ENCODE measurements at regions not wholly inside any gene's neighbourhood (a gene's known extent, or its start where the extent isn't known, plus 50 kb on each side); places are given as distances from the start of the nearest gene placed in this dataset.

GRCh38 chr6:139600343-139600742, 225.9 kb upstream of the CITED2 start:
- DNase-seq (no peak), ATAC-seq (no peak)
- Mint-ChIP-seq H3K36me3 (ENCODE audit: low read depth) (no peaks in the 10 kb centered on the region), H3K9me3 (ENCODE audit: insufficient read depth) (no peaks in the 10 kb centered on the region), H3K27ac (no peak overlapping the region), H3K4me1 (ENCODE audit: low read depth) (peaks cover 3% of the 10 kb centered on the region), H3K27me3 (ENCODE audit: low read depth) (no peaks in the 10 kb centered on the region), H3K4me3 (no peak overlapping the region)
- ChIA-PET POLR2A (no interaction called here), CTCF (no interaction called here)

- no peaks in the 10 kb centered on the region for H3K27me3 Mint-ChIP-seq (ENCODE audit: low read depth)
- ChIA-PET POLR2A (no interaction called here), CTCF (no interaction called here)
- no peak overlapping the region for H3K27ac Mint-ChIP-seq
- ATAC-seq (no peak), DNase-seq (no peak)
- H3K36me3 Mint-ChIP-seq (ENCODE audit: low read depth) = no peaks in the 10 kb centered on the region
- no peaks in the 10 kb centered on the region for H3K9me3 Mint-ChIP-seq (ENCODE audit: insufficient read depth)
- no peak overlapping the region for H3K4me3 Mint-ChIP-seq
- peaks cover 3% of the 10 kb centered on the region for H3K4me1 Mint-ChIP-seq (ENCODE audit: low read depth)
These were observed 223.6 kb upstream of the CITED2 start for GRCh38 chr6:139597771-139598755.

DNA sequence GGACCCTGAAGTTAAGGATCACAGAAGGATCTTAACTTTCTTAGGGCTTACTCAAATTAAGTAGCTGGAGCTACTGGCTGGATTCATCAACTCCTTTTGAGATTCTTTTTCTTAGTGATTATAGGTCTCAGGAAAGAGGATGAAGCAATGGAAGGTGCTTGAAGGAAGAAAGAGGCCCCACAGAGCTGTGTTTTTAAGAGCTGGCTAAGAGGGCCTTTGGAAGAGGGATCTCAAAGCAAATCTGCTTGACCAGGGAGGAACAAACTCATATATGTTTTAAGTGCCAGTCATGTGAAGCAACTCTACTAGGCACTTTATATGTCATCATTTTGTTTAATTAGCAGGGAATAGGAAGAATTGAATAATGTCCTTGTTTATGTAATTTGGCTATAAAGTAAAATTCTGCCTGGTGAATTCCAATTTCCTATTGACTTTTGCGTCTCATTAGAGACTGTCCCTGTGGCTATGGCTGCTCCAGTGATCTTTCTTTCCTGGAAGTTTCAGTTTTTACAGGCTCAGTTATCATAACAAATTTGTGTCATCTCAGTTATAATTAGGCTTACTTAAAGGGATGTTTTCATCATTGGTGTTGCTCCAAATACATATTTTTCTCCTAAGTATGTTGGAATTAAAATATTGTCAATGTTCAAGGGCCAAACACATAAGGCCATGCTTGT, 222.8 kb upstream of the CITED2 start:
- CTCF ChIA-PET = no interaction called here
- no peak for ATAC-seq
- no peak for DNase-seq
- H3K36me3 Mint-ChIP-seq (ENCODE audit: low read depth) = no peaks in the 10 kb centered on the region
- no peak overlapping the region for H3K4me3 Mint-ChIP-seq
- H3K27ac Mint-ChIP-seq = no peak overlapping the region
- H3K4me1 Mint-ChIP-seq (ENCODE audit: low read depth) = peaks cover 3% of the 10 kb centered on the region
- POLR2A ChIA-PET = no interaction called here
- peaks cover 4% of the 10 kb centered on the region for H3K27me3 Mint-ChIP-seq (ENCODE audit: low read depth)
- no peaks in the 10 kb centered on the region for H3K9me3 Mint-ChIP-seq (ENCODE audit: insufficient read depth)

GRCh38 chr6:139595183-139595582, 220.7 kb upstream of the CITED2 start:
- DNase-seq (no peak), ATAC-seq (no peak)
- CTCF ChIA-PET = no interaction called here
- POLR2A ChIA-PET = no interaction called here
- no peaks in the 10 kb centered on the region for H3K36me3 Mint-ChIP-seq (ENCODE audit: low read depth)
- H3K4me3 Mint-ChIP-seq = no peak overlapping the region
- H3K27ac Mint-ChIP-seq = no peak overlapping the region
- no peaks in the 10 kb centered on the region for H3K9me3 Mint-ChIP-seq (ENCODE audit: insufficient read depth)
- no peaks in the 10 kb centered on the region for H3K4me1 Mint-ChIP-seq (ENCODE audit: low read depth)
- peaks cover 10% of the 10 kb centered on the region for H3K27me3 Mint-ChIP-seq (ENCODE audit: low read depth)

- Mint-ChIP-seq H3K27me3 (ENCODE audit: low read depth) (peaks cover 16% of the 10 kb centered on the region), H3K36me3 (ENCODE audit: low read depth) (no peaks in the 10 kb centered on the region), H3K4me3 (no peak overlapping the region), H3K27ac (no peak overlapping the region), H3K4me1 (ENCODE audit: low read depth) (no peaks in the 10 kb centered on the region), H3K9me3 (ENCODE audit: insufficient read depth) (no peaks in the 10 kb centered on the region)
- ChIA-PET POLR2A (no interaction called here), CTCF (no interaction called here)
- DNase-seq (no peak), ATAC-seq (no peak)
These were observed 220.0 kb upstream of the CITED2 start for GRCh38 chr6:139594333-139594965.

GRCh38 chr6:139593081-139593480, 218.6 kb upstream of the CITED2 start:
- ATAC-seq (no peak), DNase-seq (no peak)
- Mint-ChIP-seq H3K4me1 (ENCODE audit: low read depth) (no peaks in the 10 kb centered on the region), H3K4me3 (no peak overlapping the region), H3K27me3 (ENCODE audit: low read depth) (peaks cover 24% of the 10 kb centered on the region), H3K9me3 (ENCODE audit: insufficient read depth) (no peaks in the 10 kb centered on the region), H3K36me3 (ENCODE audit: low read depth) (no peaks in the 10 kb centered on the region), H3K27ac (no peak overlapping the region)
- CTCF ChIA-PET = no interaction called here
- POLR2A ChIA-PET = no interaction called here

- CTCF ChIA-PET = no interaction called here
- no peaks in the 10 kb centered on the region for H3K4me1 Mint-ChIP-seq (ENCODE audit: low read depth)
- H3K4me3 Mint-ChIP-seq = no peak overlapping the region
- POLR2A ChIA-PET = no interaction called here
- DNase-seq (no peak), ATAC-seq (no peak)
- H3K36me3 Mint-ChIP-seq (ENCODE audit: low read depth) = no peaks in the 10 kb centered on the region
- peaks cover 24% of the 10 kb centered on the region for H3K27me3 Mint-ChIP-seq (ENCODE audit: low read depth)
- H3K27ac Mint-ChIP-seq = no peak overlapping the region
- H3K9me3 Mint-ChIP-seq (ENCODE audit: insufficient read depth) = no peaks in the 10 kb centered on the region
These were observed 217.6 kb upstream of the CITED2 start for GRCh38 chr6:139592011-139592410.

DNA sequence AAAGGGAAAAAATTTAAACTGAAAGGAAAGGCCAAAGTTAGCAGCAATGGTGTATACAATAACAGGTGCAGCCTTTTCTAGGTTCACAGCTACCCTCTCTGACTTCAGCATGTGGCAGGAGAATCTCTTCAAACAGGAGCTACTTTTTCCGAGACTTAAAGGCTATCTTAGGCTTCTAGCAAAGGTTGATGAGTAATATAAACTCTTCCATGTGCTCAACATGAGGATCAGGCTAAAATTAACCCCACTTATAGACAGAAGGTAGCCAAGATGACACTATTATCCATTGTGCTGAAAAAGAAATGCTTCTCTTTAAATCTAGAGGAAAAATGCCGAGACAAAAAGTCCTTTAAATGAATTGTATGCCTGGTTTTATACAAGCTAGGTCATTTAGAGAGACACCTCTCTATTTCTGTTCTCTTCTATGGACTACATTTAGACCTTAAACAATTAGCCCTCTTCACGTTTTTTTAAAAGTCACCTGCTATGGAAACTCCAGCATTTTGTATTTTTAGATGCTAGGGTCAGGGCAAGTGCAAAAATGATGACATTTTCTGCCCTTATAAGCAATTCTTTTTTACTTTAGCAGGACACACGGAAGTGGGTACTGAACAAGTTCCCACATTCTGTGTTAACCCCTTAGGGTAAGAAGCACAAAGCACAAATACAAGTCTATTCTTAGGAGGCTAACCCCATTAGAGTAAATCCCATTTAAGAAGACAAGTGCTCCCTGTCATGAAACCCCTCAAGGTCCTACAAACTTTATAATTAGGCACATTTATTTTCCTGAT, 216.8 kb upstream of the CITED2 start:
- Mint-ChIP-seq H3K36me3 (ENCODE audit: low read depth) (no peaks in the 10 kb centered on the region), H3K27me3 (ENCODE audit: low read depth) (peaks cover 24% of the 10 kb centered on the region), H3K4me1 (ENCODE audit: low read depth) (no peaks in the 10 kb centered on the region), H3K4me3 (no peak overlapping the region), H3K27ac (no peak overlapping the region), H3K9me3 (ENCODE audit: insufficient read depth) (no peaks in the 10 kb centered on the region)
- no peak for ATAC-seq
- DNase-seq = no peak
- CTCF ChIA-PET = interaction anchor here (0.7 to 1.2 kb wide), 2 partner anchors 11 to 222 kb away, joined by 3 read pairs; no protein-coding TSS in a partner anchor
- POLR2A ChIA-PET = no interaction called here

DNA sequence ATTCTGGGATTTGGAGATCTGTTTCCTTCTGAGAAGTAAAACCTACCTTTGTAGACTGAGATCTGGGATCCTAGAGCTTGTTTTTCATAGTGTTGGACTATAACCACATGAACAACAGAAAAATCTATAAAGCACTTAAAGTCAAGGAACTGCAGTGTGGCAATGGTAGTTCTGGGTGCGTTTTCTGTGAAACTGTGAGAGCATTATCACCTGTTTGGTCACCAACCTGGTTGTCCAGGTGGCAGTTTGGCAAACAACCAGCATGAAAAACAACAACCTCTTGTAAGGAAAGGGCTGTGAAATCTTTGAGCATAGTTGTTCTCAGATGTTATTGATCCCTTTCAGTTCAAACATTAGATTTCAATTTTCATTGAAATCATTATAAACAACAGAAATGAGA, 215.8 kb upstream of the CITED2 start:
- Mint-ChIP-seq H3K27me3 (ENCODE audit: low read depth) (peaks cover 24% of the 10 kb centered on the region), H3K27ac (no peak overlapping the region), H3K9me3 (ENCODE audit: insufficient read depth) (no peaks in the 10 kb centered on the region), H3K4me1 (ENCODE audit: low read depth) (no peaks in the 10 kb centered on the region), H3K4me3 (no peak overlapping the region), H3K36me3 (ENCODE audit: low read depth) (no peaks in the 10 kb centered on the region)
- CTCF ChIA-PET = interaction anchor here (1.2 kb wide), 1 partner anchor 9 kb away, joined by 3 read pairs; no protein-coding TSS in a partner anchor
- no peak for ATAC-seq
- POLR2A ChIA-PET = no interaction called here
- no peak for DNase-seq

DNA sequence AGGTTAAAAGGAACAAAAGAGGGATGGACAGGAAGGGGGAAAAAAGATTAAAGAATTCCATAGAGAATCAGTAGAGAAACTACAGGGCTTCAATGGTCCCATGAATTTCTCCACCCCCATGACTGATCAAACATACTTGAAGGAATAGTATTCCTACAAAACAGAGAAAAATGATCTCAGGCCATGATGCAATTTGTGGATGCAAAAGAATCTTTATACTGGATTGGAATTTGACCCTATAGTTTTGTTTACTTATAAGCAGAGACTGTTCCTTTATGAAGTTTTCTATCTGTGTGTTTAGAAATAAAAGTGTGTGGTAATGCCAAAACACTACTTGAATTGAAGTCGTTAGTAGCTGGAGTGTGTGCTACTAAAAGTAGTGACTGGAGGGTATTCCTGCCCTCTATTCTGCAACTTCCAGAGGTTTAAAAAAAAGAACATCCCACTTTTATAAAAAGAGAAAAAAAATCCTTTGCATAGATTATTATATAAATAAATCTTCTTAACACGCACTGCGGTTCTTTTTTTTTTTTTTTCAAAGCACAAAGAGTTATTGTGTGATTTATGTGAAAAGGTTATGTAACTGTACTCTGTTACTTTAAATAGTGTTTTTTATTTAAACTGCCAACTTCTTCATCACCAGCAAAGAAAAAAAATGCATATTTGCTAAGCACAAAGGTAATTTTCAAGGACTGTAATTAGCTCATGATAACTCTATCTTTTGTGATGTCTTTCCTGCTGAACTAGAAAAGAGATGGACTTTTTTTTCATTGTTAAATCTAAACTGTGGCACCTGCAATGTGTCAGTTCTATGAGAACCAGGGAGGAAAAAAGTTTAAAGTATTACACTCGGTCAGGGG, 214.5 kb upstream of the CITED2 start:
- no peak overlapping the region for H3K27ac Mint-ChIP-seq
- H3K9me3 Mint-ChIP-seq (ENCODE audit: insufficient read depth) = no peaks in the 10 kb centered on the region
- ATAC-seq (no peak), DNase-seq (no peak)
- H3K4me1 Mint-ChIP-seq (ENCODE audit: low read depth) = no peaks in the 10 kb centered on the region
- no peaks in the 10 kb centered on the region for H3K36me3 Mint-ChIP-seq (ENCODE audit: low read depth)
- H3K27me3 Mint-ChIP-seq (ENCODE audit: low read depth) = peaks cover 24% of the 10 kb centered on the region
- CTCF ChIA-PET = no interaction called here
- POLR2A ChIA-PET = no interaction called here
- no peak overlapping the region for H3K4me3 Mint-ChIP-seq

- no peaks in the 10 kb centered on the region for H3K36me3 Mint-ChIP-seq (ENCODE audit: low read depth)
- H3K9me3 Mint-ChIP-seq (ENCODE audit: insufficient read depth) = no peaks in the 10 kb centered on the region
- no peak overlapping the region for H3K4me3 Mint-ChIP-seq
- ATAC-seq (no peak), DNase-seq (no peak)
- POLR2A ChIA-PET = no interaction called here
- no peaks in the 10 kb centered on the region for H3K4me1 Mint-ChIP-seq (ENCODE audit: low read depth)
- CTCF ChIA-PET = no interaction called here
- H3K27me3 Mint-ChIP-seq (ENCODE audit: low read depth) = peaks cover 27% of the 10 kb centered on the region
- H3K27ac Mint-ChIP-seq = no peak overlapping the region
These were observed 213.7 kb upstream of the CITED2 start for GRCh38 chr6:139588076-139588639.

Data from activated CD8-positive, alpha-beta T cell treated with anti-CD3 and anti-CD28 coated beads, Interleukin-2, amount 10 ng/mL, durations not matched to agents 7 days and 5 days (primary cell).